Hepatocyte (in vitro differentiated cells): ENCODE measurements at regions not wholly inside any gene's neighbourhood (a gene's known extent, or its start where the extent isn't known, plus 50 kb on each side); places are given as distances from the start of the nearest gene placed in this dataset.
A peak's percentile ranks its signal among the peaks of the same experiment; 100 is the strongest.

Experiments
- DNase-seq: peaks from one replicate; pipeline ENCODE4 v3.0.0-alpha.2; 2016; ENCODE audit warnings: low spot score
- H2AFZ ChIP-seq: fragments of 200-600 bp; sonication (generic); 2 replicates; pipeline ENCODE4 v1.6.0; 2016; ENCODE audit warnings: antibody characterized with exemption, mild to moderate bottlenecking
- H3K27ac ChIP-seq: fragments of 200-600 bp; sonication (generic); 2 replicates; pipeline ENCODE4 v1.5.1; 2016; ENCODE audit warnings: mild to moderate bottlenecking
- H3K27me3 ChIP-seq: fragments of 200-600 bp; sonication (generic); 2 replicates; pipeline ENCODE4 v1.6.1; 2016
- H3K36me3 ChIP-seq: fragments of 200-600 bp; sonication (generic); replicated peaks from 2 replicates; pipeline ENCODE4 v1.5.1; 2016; ENCODE audit warnings: low read depth; ENCODE audit not compliant: insufficient read depth
- H3K4me1 ChIP-seq: fragments of 200-600 bp; sonication (generic); 2 replicates; pipeline ENCODE4 v1.5.1; 2016; ENCODE audit warnings: mild to moderate bottlenecking, moderate library complexity; ENCODE audit not compliant: insufficient read depth
- H3K4me2 ChIP-seq: fragments of 200-600 bp; sonication (generic); 2 replicates; pipeline ENCODE4 v1.6.0; 2016
- H3K4me3 ChIP-seq: fragments of 200-600 bp; sonication (generic); 2 replicates; pipeline ENCODE4 v1.5.1; 2016; ENCODE audit warnings: mild to moderate bottlenecking
- H3K79me2 ChIP-seq: fragments of 200-600 bp; sonication (generic); 2 replicates; pipeline ENCODE4 v1.6.0; 2017; ENCODE audit warnings: mild to moderate bottlenecking
- H3K9me2 ChIP-seq: fragments of 200-600 bp; sonication (generic); replicated peaks from 2 replicates; pipeline ENCODE4 v1.6.0; 2017; ENCODE audit warnings: mild to moderate bottlenecking; ENCODE audit not compliant: insufficient read depth
- H3K9me3 ChIP-seq: fragments of 200-600 bp; sonication (generic); 2 replicates; pipeline ENCODE4 v1.5.1; 2016; ENCODE audit warnings: low read depth, mild to moderate bottlenecking
- H4K20me1 ChIP-seq: fragments of 200-600 bp; sonication (generic); 2 replicates; pipeline ENCODE4 v1.6.0; 2016; ENCODE audit warnings: mild to moderate bottlenecking; ENCODE audit not compliant: insufficient read depth, poor library complexity, severe bottlenecking
- EZH2 ChIP-seq: fragments of 200-600 bp; sonication (generic); IDR thresholded peaks from 2 replicates; pipeline ENCODE4 v1.6.1; 2016; ENCODE audit warnings: antibody characterized with exemption, mild to moderate bottlenecking, borderline replicate concordance
- EZH2phosphoT487 ChIP-seq: fragments of 200-600 bp; sonication (generic); IDR thresholded peaks from one replicate; pipeline ENCODE4 v1.6.1; 2018; ENCODE audit warnings: antibody characterized with exemption, mild to moderate bottlenecking, low read depth, moderate library complexity; ENCODE audit not compliant: unreplicated experiment, severe bottlenecking
- WGBS: methylation state at CpG from one replicate; pipeline ENCODE4 v1.1.6; 2016; ENCODE audit warnings: low lambda C conversion rate; ENCODE audit errors: missing lambda C conversion rate; 5-methylcytosine and 5-hydroxymethylcytosine counted together
- TF ChIP-seq, protein P1 (sequence below): fragments of 200-600 bp; sonication (generic); IDR thresholded peaks from 2 replicates; pipeline ENCODE4 v1.5.1; 2016; ENCODE audit warnings: antibody characterized with exemption, mild to moderate bottlenecking; ENCODE audit not compliant: poor library complexity

GRCh38 chr4:143071351-143071750 lies 113.4 kb upstream of the USP38 start:
- H3K9me3 ChIP-seq = no peaks in the 10 kb centered on the region
- WGBS = 79% methylated on average over 4 of the region's 4 CpGs
- H3K27me3 ChIP-seq = no peaks in the 10 kb centered on the region
- no peak overlapping the region for H3K4me2 ChIP-seq
- no peaks in the 10 kb centered on the region for H3K9me2 ChIP-seq
- no peaks in the 10 kb centered on the region for H3K79me2 ChIP-seq
- H2AFZ ChIP-seq = no peak overlapping the region
- no peaks in the 10 kb centered on the region for H3K4me1 ChIP-seq
- no peak overlapping the region for H3K27ac ChIP-seq
- DNase-seq = no peak
- TF ChIP-seq EZH2phosphoT487 (no peak), EZH2 (no peak)
- TF ChIP-seq, protein P1, sequence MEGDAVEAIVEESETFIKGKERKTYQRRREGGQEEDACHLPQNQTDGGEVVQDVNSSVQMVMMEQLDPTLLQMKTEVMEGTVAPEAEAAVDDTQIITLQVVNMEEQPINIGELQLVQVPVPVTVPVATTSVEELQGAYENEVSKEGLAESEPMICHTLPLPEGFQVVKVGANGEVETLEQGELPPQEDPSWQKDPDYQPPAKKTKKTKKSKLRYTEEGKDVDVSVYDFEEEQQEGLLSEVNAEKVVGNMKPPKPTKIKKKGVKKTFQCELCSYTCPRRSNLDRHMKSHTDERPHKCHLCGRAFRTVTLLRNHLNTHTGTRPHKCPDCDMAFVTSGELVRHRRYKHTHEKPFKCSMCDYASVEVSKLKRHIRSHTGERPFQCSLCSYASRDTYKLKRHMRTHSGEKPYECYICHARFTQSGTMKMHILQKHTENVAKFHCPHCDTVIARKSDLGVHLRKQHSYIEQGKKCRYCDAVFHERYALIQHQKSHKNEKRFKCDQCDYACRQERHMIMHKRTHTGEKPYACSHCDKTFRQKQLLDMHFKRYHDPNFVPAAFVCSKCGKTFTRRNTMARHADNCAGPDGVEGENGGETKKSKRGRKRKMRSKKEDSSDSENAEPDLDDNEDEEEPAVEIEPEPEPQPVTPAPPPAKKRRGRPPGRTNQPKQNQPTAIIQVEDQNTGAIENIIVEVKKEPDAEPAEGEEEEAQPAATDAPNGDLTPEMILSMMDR = no peak
- no peaks in the 10 kb centered on the region for H3K36me3 ChIP-seq
- H3K4me3 ChIP-seq = no peak overlapping the region
- H4K20me1 ChIP-seq = no peaks in the 10 kb centered on the region

DNA sequence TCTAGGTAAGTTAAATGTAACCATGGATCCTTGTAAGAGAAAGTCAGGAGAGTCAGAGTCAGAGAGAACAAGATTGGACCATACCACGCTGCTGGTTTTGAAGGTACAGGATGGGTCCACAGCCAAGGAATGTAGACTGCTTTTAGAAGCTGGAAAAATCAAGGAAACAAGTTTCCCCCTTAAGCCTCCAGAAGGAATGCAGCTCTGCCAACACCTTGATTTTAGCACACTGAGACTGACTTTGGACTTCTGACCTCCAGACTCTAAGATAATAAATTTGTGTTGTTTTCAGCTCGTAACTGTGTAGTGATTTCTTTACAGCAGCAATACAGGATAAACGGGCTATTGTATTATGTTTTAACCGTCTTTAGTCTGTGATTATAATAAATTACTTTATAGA lies 108.0 kb upstream of the USP38 start:
- no peak overlapping the region for H3K4me3 ChIP-seq
- H3K79me2 ChIP-seq = no peaks in the 10 kb centered on the region
- peak overlapping the region; percentile 65 for H3K27ac ChIP-seq
- H4K20me1 ChIP-seq = no peaks in the 10 kb centered on the region
- H3K4me2 ChIP-seq = peak overlapping the region; percentile 28
- WGBS = 45% methylated on average over 4 of the region's 4 CpGs
- H3K9me2 ChIP-seq = no peaks in the 10 kb centered on the region
- peaks cover 5% of the 10 kb centered on the region for H3K4me1 ChIP-seq
- DNase-seq = peak; percentile 56
- H3K36me3 ChIP-seq = no peaks in the 10 kb centered on the region
- H2AFZ ChIP-seq = no peak overlapping the region
- TF ChIP-seq, protein P1 = no peak
- H3K27me3 ChIP-seq = no peaks in the 10 kb centered on the region
- no peaks in the 10 kb centered on the region for H3K9me3 ChIP-seq

DNA sequence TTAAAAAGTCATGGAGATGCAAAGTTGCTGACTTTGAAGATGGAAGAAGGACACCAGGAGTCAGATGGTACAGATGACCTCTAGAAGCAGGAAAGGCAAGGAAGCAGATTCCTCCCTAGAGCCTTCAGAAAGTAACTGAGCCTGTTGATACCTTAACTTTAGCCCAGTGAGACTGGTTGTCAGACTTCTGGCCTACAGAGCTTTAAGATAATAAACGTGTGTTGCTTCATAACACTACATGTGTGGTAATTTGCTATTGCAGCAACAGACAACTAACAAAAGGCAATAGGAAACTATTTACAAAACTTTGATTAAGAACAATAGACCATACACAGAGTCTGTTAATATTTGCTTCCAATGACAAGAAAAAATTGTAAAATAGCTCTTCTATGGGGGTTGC lies 102.0 kb upstream of the USP38 start:
- TF ChIP-seq EZH2 = no peak
- TF ChIP-seq, protein P1 = no peak
- no peak for TF ChIP-seq EZH2phosphoT487
- no peaks in the 10 kb centered on the region for H3K9me2 ChIP-seq
- H3K79me2 ChIP-seq = no peaks in the 10 kb centered on the region
- peaks cover 23% of the 10 kb centered on the region for H3K4me1 ChIP-seq
- H3K27me3 ChIP-seq = no peaks in the 10 kb centered on the region
- no peak overlapping the region for H3K27ac ChIP-seq
- H3K36me3 ChIP-seq = no peaks in the 10 kb centered on the region
- H4K20me1 ChIP-seq = no peaks in the 10 kb centered on the region
- no peak overlapping the region for H3K4me3 ChIP-seq
- peak; percentile 14 for DNase-seq
- H3K4me2 ChIP-seq = no peak overlapping the region
- no peaks in the 10 kb centered on the region for H3K9me3 ChIP-seq
- no peak overlapping the region for H2AFZ ChIP-seq
- 53% methylated on average over 1 of the region's 1 CpG for WGBS

DNA sequence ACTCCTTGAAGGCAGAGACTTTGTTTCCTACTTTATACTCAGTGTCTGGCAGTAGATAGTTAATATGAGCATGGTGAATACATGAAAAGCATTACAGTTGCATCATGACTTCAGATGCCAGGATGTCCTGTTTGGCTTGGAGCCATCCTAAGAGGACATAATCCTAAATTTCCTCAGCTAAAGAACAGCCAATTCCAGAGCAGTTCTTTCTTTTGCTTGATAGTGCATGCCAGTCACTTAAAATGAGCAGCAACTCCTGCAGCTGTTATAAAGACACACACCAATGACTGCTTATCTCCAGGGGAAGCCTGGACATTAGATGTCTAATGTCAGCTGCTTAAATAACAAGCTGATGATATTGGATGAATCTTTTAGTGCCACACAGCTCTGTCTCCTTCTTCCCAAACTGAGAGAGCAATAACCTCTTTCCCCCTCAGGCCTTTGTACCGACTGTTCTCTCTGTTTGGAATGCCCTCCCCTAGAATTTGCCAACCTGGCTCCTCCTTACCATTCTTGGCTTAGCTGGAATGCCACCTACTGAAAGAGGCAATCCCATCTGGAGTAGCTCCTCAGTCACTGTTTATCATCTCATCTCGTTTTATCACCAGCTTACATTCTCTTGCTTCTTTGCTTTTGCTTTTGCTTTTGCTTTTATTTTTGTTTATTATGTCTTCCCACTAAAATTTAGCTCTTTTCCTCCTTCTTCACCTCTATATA lies 100.8 kb upstream of the USP38 start:
- no peaks in the 10 kb centered on the region for H3K9me2 ChIP-seq
- H3K4me2 ChIP-seq = peak overlapping the region; percentile 11
- no peaks in the 10 kb centered on the region for H4K20me1 ChIP-seq
- no peaks in the 10 kb centered on the region for H3K36me3 ChIP-seq
- H3K27ac ChIP-seq = peak overlapping the region; percentile 5
- TF ChIP-seq EZH2phosphoT487 (no peak), EZH2 (no peak)
- TF ChIP-seq, protein P1 = no peak
- H3K9me3 ChIP-seq = no peaks in the 10 kb centered on the region
- H3K4me1 ChIP-seq = peaks cover 23% of the 10 kb centered on the region
- 47% methylated on average over 2 of the region's 2 CpGs for WGBS
- H3K4me3 ChIP-seq = no peak overlapping the region
- no peak for DNase-seq
- H2AFZ ChIP-seq = peak overlapping the region; percentile 14
- H3K79me2 ChIP-seq = no peaks in the 10 kb centered on the region
- no peaks in the 10 kb centered on the region for H3K27me3 ChIP-seq
